Suppressor macrophage (primary cell): ENCODE measurements at regions not wholly inside any gene's neighbourhood (a gene's known extent, or its start where the extent isn't known, plus 50 kb on each side); places are given as distances from the start of the nearest gene placed in this dataset.

Source experiments
- DNase-seq, 4 experiments: peaks; one replicate each; pipeline ENCODE4 v3.0.0-alpha.2; 2020 to 2022

DNA sequence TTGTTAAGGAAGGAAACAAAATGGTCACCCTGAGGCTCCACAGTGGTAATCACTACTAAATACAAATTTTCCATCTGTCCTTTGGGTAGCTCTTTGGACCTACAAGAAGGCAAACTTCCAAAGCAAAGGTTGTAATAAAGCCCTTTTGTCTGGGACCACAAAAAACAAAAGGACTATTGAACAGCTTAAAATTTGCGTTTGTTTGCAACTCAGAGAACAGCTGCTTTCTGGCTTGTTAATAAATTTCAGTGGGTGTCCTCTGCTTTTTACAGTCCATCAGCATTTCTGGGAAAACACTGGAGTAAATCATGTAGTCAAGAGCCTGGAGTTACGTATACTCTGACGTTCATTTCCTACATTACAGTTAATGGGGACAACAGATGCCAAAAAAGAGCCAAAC lies 439.7 kb upstream of the DIAPH2 start:
- no peak for DNase-seq

DNA sequence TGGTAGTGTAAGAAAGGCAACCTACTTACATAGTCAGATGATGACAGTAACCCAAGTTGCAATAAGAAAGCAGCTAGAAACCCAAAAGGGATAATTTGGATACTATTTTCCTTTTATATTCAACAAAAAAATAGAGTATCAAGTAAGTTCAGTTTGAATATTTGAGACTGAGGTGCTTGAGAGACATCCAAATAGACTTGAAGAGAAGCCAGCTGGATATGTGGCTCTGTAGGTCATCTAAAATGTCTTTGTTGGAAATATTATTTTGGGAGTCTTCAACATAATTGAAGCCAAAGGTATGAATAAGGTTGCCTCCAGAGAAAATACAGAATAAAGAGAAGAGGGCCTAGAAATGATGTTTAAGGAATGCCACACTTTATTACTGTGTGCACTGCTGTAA lies 438.2 kb upstream of the DIAPH2 start:
- no peak for DNase-seq
